CD4-positive, alpha-beta T cell treated with Interleukin-21 for 1 hour (primary cell): ENCODE measurements at regions not wholly inside any gene's neighbourhood (a gene's known extent, or its start where the extent isn't known, plus 50 kb on each side); places are given as distances from the start of the nearest gene placed in this dataset.
"Not testable (repeated sequence)": the region's sequence is repeated elsewhere in the genome, so short reads cannot be mapped to it uniquely, and the experiment has no call there.

Experiments used
- DNase-seq: peaks from one replicate; pipeline ENCODE4 v3.0.0-alpha.2; 2020

- no peak for DNase-seq
These were observed 107.9 kb downstream of the PMAIP1 start for GRCh38 chr18:60007661-60008060.

- no peak for DNase-seq
These were observed 103.9 kb downstream of the PMAIP1 start for GRCh38 chr18:60003610-60004185.

- no peak for DNase-seq
These were observed 96.7 kb downstream of the PMAIP1 start for GRCh38 chr18:59996370-59996966.

- no peak for DNase-seq
These were observed 94.6 kb downstream of the PMAIP1 start for GRCh38 chr18:59994357-59994756.

- DNase-seq = no peak
These were observed 93.8 kb downstream of the PMAIP1 start for GRCh38 chr18:59993560-59993959.

GRCh38 chr18:59990121-59990823, 90.5 kb downstream of the PMAIP1 start:
- DNase-seq = no peak

GRCh38 chr18:59988098-59988706, 88.4 kb downstream of the PMAIP1 start:
- DNase-seq = peak; percentile 53

- DNase-seq = no peak
These were observed 87.3 kb downstream of the PMAIP1 start for GRCh38 chr18:59987102-59987501.

- DNase-seq = no peak
These were observed 86.3 kb downstream of the PMAIP1 start for GRCh38 chr18:59986139-59986538.

GRCh38 chr18:59985289-59985688, 85.5 kb downstream of the PMAIP1 start:
- DNase-seq = no peak

GRCh38 chr18:59983506-59983905, 83.7 kb downstream of the PMAIP1 start:
- DNase-seq = no peak

- no peak for DNase-seq
These were observed 80.4 kb downstream of the PMAIP1 start for GRCh38 chr18:59980188-59980637.

GRCh38 chr18:59971871-59972428, 72.2 kb downstream of the PMAIP1 start:
- no peak for DNase-seq

- not testable (repeated sequence) for DNase-seq
These were observed 71.3 kb downstream of the PMAIP1 start for GRCh38 chr18:59971144-59971543.

GRCh38 chr18:59969477-59970028, 69.8 kb downstream of the PMAIP1 start:
- DNase-seq = not testable (repeated sequence)

- no peak for DNase-seq
These were observed 68.8 kb downstream of the PMAIP1 start for GRCh38 chr18:59968583-59968982.

- DNase-seq = no peak
These were observed 68.1 kb downstream of the PMAIP1 start for GRCh38 chr18:59967878-59968277.

GRCh38 chr18:59966913-59967312, 67.1 kb downstream of the PMAIP1 start:
- no peak for DNase-seq

GRCh38 chr18:59963229-59963628, 63.4 kb downstream of the PMAIP1 start:
- DNase-seq = no peak

GRCh38 chr18:59961070-59961469, 61.3 kb downstream of the PMAIP1 start:
- DNase-seq = no peak

GRCh38 chr18:59960272-59960671, 60.5 kb downstream of the PMAIP1 start:
- DNase-seq = no peak

GRCh38 chr18:59959606-59960005, 59.8 kb downstream of the PMAIP1 start:
- no peak for DNase-seq

- DNase-seq = no peak
These were observed 59.3 kb downstream of the PMAIP1 start for GRCh38 chr18:59959073-59959472.
